ENCODE measurements at regions not wholly inside any gene's neighbourhood (a gene's known extent, or its start where the extent isn't known, plus 50 kb on each side); places are given as distances from the start of the nearest gene placed in this dataset.

- WGBS (ENCODE audit: extremely low coverage, insufficient coverage, low lambda C conversion rate), result no CpG with 5 or more reads among the region's 25 CpGs
- no peaks in the 10 kb centered on the region for H3K79me1 ChIP-seq (ENCODE audit: low read length)
- no peak overlapping the region for H2BK5ac ChIP-seq (ENCODE audit: low read length)
- H3K4me1 ChIP-seq (ENCODE audit: control insufficient read depth, low read depth, low read length), result no peaks in the 10 kb centered on the region
- H3K4me3 ChIP-seq (ENCODE audit: low read length), result no peak overlapping the region
- no peak overlapping the region for H2BK120ac ChIP-seq (ENCODE audit: low read depth, low read length)
- H3K36me3 ChIP-seq (ENCODE audit: control insufficient read depth, insufficient read depth, low read length), result no peaks in the 10 kb centered on the region
- no peak overlapping the region for H2BK15ac ChIP-seq (replicated peaks; ENCODE audit: low read depth)
- H3K27me3 ChIP-seq (ENCODE audit: insufficient read depth, low read length, poor library complexity), result no peaks in the 10 kb centered on the region
- no peak overlapping the region for H4K8ac ChIP-seq (ENCODE audit: low read depth, low read length)
- H3K79me2 ChIP-seq (ENCODE audit: control insufficient read depth, insufficient read depth, low read length), result no peaks in the 10 kb centered on the region
- H3K27ac ChIP-seq (ENCODE audit: low read depth, low read length), result no peak overlapping the region
- DNase-seq, result no peak
- no peak overlapping the region for H3K23ac ChIP-seq (ENCODE audit: low read length)
- no peak overlapping the region for H3K18ac ChIP-seq (ENCODE audit: low read length)
- H3K4ac ChIP-seq (ENCODE audit: low read depth, low read length), result no peak overlapping the region
- H3K9ac ChIP-seq (ENCODE audit: low read length), result no peak overlapping the region
- H3K4me2 ChIP-seq (ENCODE audit: low read length), result no peak overlapping the region
- no peak overlapping the region for H4K5ac ChIP-seq (ENCODE audit: low read length)
- H3K56ac ChIP-seq (ENCODE audit: low read length), result no peak overlapping the region
- H2AK5ac ChIP-seq (ENCODE audit: low read length), result no peak overlapping the region
These were observed 602.9 kb upstream of the ST8SIA4 start for GRCh38 chr5:101505891-101506570.

DNA sequence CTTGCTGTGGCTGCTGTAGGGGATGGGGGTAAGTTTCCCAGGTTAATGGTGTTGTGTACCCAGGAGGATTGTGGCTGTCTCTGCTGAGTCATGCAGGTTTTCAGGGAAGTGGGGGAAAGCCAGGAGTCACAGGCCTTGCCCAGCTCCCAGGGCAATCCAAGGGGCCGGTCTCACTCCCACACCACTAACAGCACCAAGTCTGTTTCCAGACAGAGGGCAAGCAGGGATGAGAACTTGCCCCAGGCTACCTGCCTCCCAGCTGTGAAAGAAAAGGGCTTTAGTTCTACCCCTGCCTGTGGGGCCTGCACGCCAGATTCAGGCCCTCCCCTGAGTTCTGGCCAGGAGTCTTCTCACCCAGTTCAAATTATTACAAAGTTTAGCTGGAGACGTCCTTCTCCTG, 579.8 kb upstream of the ST8SIA4 start:
- no peaks in the 10 kb centered on the region for H3K4me1 ChIP-seq (ENCODE audit: control insufficient read depth, low read depth, low read length)
- WGBS (ENCODE audit: extremely low coverage, insufficient coverage, low lambda C conversion rate), result no CpG with 5 or more reads among the region's 3 CpGs
- H3K23ac ChIP-seq (ENCODE audit: low read length), result no peak overlapping the region
- no peak overlapping the region for H3K4me3 ChIP-seq (ENCODE audit: low read length)
- H3K9ac ChIP-seq (ENCODE audit: low read length), result no peak overlapping the region
- H3K79me2 ChIP-seq (ENCODE audit: control insufficient read depth, insufficient read depth, low read length), result no peaks in the 10 kb centered on the region
- no peaks in the 10 kb centered on the region for H3K79me1 ChIP-seq (ENCODE audit: low read length)
- H3K56ac ChIP-seq (ENCODE audit: low read length), result no peak overlapping the region
- peak; percentile 9 for DNase-seq
- H3K27me3 ChIP-seq (ENCODE audit: insufficient read depth, low read length, poor library complexity), result no peaks in the 10 kb centered on the region
- H2AK5ac ChIP-seq (ENCODE audit: low read length), result no peak overlapping the region
- H2BK5ac ChIP-seq (ENCODE audit: low read length), result no peak overlapping the region
- no peak overlapping the region for H3K27ac ChIP-seq (ENCODE audit: low read depth, low read length)
- H3K18ac ChIP-seq (ENCODE audit: low read length), result no peak overlapping the region
- no peak overlapping the region for H3K4ac ChIP-seq (ENCODE audit: low read depth, low read length)
- H3K4me2 ChIP-seq (ENCODE audit: low read length), result no peak overlapping the region
- H2BK15ac ChIP-seq (replicated peaks; ENCODE audit: low read depth), result no peak overlapping the region
- no peak overlapping the region for H4K5ac ChIP-seq (ENCODE audit: low read length)
- no peaks in the 10 kb centered on the region for H3K36me3 ChIP-seq (ENCODE audit: control insufficient read depth, insufficient read depth, low read length)
- H2BK120ac ChIP-seq (ENCODE audit: low read depth, low read length), result no peak overlapping the region
- H4K8ac ChIP-seq (ENCODE audit: low read depth, low read length), result no peak overlapping the region

DNA sequence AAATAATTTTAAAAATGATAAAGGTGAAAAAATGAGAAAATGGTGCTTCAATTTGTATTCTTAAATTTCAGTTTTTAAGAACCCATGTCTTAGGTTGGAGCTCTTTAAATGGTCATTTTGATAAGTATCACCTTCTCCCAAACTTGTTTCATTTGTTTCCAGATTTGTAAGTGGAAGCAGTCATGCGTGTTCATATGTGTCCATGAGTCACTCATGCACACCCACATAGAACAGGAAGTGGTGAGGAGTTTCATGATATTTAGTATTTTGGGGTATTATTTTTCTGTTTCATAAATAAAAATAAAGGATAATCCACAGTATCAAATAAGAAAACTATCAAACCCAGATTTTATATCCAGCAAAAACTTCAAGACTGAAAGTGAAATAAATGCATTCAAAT, 570.4 kb upstream of the ST8SIA4 start:
- no peaks in the 10 kb centered on the region for H3K79me2 ChIP-seq (ENCODE audit: control insufficient read depth, insufficient read depth, low read length)
- no peak overlapping the region for H3K4me2 ChIP-seq (ENCODE audit: low read length)
- no peaks in the 10 kb centered on the region for H3K4me1 ChIP-seq (ENCODE audit: control insufficient read depth, low read depth, low read length)
- no peak overlapping the region for H3K9ac ChIP-seq (ENCODE audit: low read length)
- H4K5ac ChIP-seq (ENCODE audit: low read length), result no peak overlapping the region
- H3K27ac ChIP-seq (ENCODE audit: low read depth, low read length), result no peak overlapping the region
- no CpG with 5 or more reads among the region's 1 CpG for WGBS (ENCODE audit: extremely low coverage, insufficient coverage, low lambda C conversion rate)
- no peak for DNase-seq
- no peak overlapping the region for H3K18ac ChIP-seq (ENCODE audit: low read length)
- H3K4me3 ChIP-seq (ENCODE audit: low read length), result no peak overlapping the region
- no peak overlapping the region for H2BK5ac ChIP-seq (ENCODE audit: low read length)
- no peak overlapping the region for H2BK15ac ChIP-seq (replicated peaks; ENCODE audit: low read depth)
- H4K8ac ChIP-seq (ENCODE audit: low read depth, low read length), result no peak overlapping the region
- no peaks in the 10 kb centered on the region for H3K79me1 ChIP-seq (ENCODE audit: low read length)
- H3K4ac ChIP-seq (ENCODE audit: low read depth, low read length), result no peak overlapping the region
- no peak overlapping the region for H2AK5ac ChIP-seq (ENCODE audit: low read length)
- H3K36me3 ChIP-seq (ENCODE audit: control insufficient read depth, insufficient read depth, low read length), result no peaks in the 10 kb centered on the region
- H3K23ac ChIP-seq (ENCODE audit: low read length), result no peak overlapping the region
- H3K27me3 ChIP-seq (ENCODE audit: insufficient read depth, low read length, poor library complexity), result no peaks in the 10 kb centered on the region
- no peak overlapping the region for H3K56ac ChIP-seq (ENCODE audit: low read length)
- no peak overlapping the region for H2BK120ac ChIP-seq (ENCODE audit: low read depth, low read length)

DNA sequence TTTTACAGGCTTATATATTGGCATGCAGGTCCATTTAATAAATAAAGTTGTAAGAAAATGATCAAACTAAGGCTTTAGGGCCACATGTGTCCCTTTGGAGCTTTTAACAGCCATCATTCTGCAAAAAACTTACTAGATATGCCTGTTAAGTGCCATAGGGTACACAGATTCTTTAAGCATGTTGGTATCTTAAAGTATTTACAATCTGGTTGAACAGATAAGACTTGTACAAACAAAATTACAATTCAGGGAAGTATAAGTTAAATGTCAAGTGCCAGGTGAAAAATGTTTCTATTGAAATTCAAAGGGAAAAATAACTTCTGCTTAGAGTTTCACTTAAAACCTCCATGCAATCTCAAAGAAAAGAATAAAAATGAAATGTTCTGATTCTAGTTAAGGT, 558.4 kb upstream of the ST8SIA4 start:
- Histone ChIP-seq H3K27ac (ENCODE audit: low read depth, low read length) (no peak overlapping the region), H2AK5ac (ENCODE audit: low read length) (no peak overlapping the region), H3K4me3 (ENCODE audit: low read length) (no peak overlapping the region), H2BK120ac (ENCODE audit: low read depth, low read length) (no peak overlapping the region), H3K4ac (ENCODE audit: low read depth, low read length) (no peak overlapping the region), H3K56ac (ENCODE audit: low read length) (no peak overlapping the region), H3K4me1 (ENCODE audit: control insufficient read depth, low read depth, low read length) (no peaks in the 10 kb centered on the region), H4K8ac (ENCODE audit: low read depth, low read length) (no peak overlapping the region), H3K79me1 (ENCODE audit: low read length) (no peaks in the 10 kb centered on the region), H4K5ac (ENCODE audit: low read length) (no peak overlapping the region), H3K36me3 (ENCODE audit: control insufficient read depth, insufficient read depth, low read length) (no peaks in the 10 kb centered on the region), H2BK5ac (ENCODE audit: low read length) (no peak overlapping the region), H3K23ac (ENCODE audit: low read length) (no peak overlapping the region), H3K27me3 (ENCODE audit: insufficient read depth, low read length, poor library complexity) (no peaks in the 10 kb centered on the region), H3K4me2 (ENCODE audit: low read length) (no peak overlapping the region), H3K18ac (ENCODE audit: low read length) (no peak overlapping the region), H3K9ac (ENCODE audit: low read length) (no peak overlapping the region), H2BK15ac (replicated peaks; ENCODE audit: low read depth) (no peak overlapping the region), H3K79me2 (ENCODE audit: control insufficient read depth, insufficient read depth, low read length) (no peaks in the 10 kb centered on the region)
- no peak for DNase-seq

- no peak overlapping the region for H3K18ac ChIP-seq (ENCODE audit: low read length)
- H2BK5ac ChIP-seq (ENCODE audit: low read length), result no peak overlapping the region
- H3K4me2 ChIP-seq (ENCODE audit: low read length), result no peak overlapping the region
- no peak overlapping the region for H4K5ac ChIP-seq (ENCODE audit: low read length)
- no peak overlapping the region for H4K8ac ChIP-seq (ENCODE audit: low read depth, low read length)
- no peaks in the 10 kb centered on the region for H3K27me3 ChIP-seq (ENCODE audit: insufficient read depth, low read length, poor library complexity)
- H2BK15ac ChIP-seq (replicated peaks; ENCODE audit: low read depth), result no peak overlapping the region
- no peaks in the 10 kb centered on the region for H3K79me2 ChIP-seq (ENCODE audit: control insufficient read depth, insufficient read depth, low read length)
- no peak for DNase-seq
- H3K23ac ChIP-seq (ENCODE audit: low read length), result no peak overlapping the region
- H2AK5ac ChIP-seq (ENCODE audit: low read length), result no peak overlapping the region
- no peaks in the 10 kb centered on the region for H3K79me1 ChIP-seq (ENCODE audit: low read length)
- no peak overlapping the region for H3K4ac ChIP-seq (ENCODE audit: low read depth, low read length)
- no peak overlapping the region for H2BK120ac ChIP-seq (ENCODE audit: low read depth, low read length)
- no peaks in the 10 kb centered on the region for H3K36me3 ChIP-seq (ENCODE audit: control insufficient read depth, insufficient read depth, low read length)
- H3K27ac ChIP-seq (ENCODE audit: low read depth, low read length), result no peak overlapping the region
- WGBS (ENCODE audit: extremely low coverage, insufficient coverage, low lambda C conversion rate), result no CpG with 5 or more reads among the region's 4 CpGs
- H3K9ac ChIP-seq (ENCODE audit: low read length), result no peak overlapping the region
- H3K56ac ChIP-seq (ENCODE audit: low read length), result no peak overlapping the region
- no peak overlapping the region for H3K4me3 ChIP-seq (ENCODE audit: low read length)
- H3K4me1 ChIP-seq (ENCODE audit: control insufficient read depth, low read depth, low read length), result no peaks in the 10 kb centered on the region
These were observed 555.5 kb upstream of the ST8SIA4 start for GRCh38 chr5:101458587-101458986.

DNA sequence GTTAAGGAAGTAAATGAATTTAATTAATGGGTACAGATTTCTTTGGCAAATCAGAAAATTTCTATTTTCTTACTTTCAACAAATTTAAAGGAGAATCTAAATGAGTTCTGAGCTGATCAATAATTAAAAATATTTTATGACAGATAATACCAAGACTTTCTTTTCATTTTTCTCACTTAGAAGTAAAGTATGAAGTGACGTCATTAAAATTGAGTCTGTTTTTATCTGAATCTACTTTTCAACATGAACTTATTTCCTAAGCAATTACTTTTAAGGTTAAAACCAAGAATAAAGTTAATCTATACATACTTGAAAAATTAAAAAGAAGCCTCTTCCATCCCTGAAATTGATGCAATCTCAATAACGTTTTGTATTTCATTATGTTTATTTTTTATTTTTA, 552.8 kb upstream of the ST8SIA4 start:
- no peaks in the 10 kb centered on the region for H3K36me3 ChIP-seq (ENCODE audit: control insufficient read depth, insufficient read depth, low read length)
- H3K18ac ChIP-seq (ENCODE audit: low read length), result no peak overlapping the region
- no peak overlapping the region for H3K9ac ChIP-seq (ENCODE audit: low read length)
- no peaks in the 10 kb centered on the region for H3K4me1 ChIP-seq (ENCODE audit: control insufficient read depth, low read depth, low read length)
- no peak overlapping the region for H4K5ac ChIP-seq (ENCODE audit: low read length)
- no peak overlapping the region for H2BK5ac ChIP-seq (ENCODE audit: low read length)
- H3K79me1 ChIP-seq (ENCODE audit: low read length), result no peaks in the 10 kb centered on the region
- WGBS (ENCODE audit: extremely low coverage, insufficient coverage, low lambda C conversion rate), result no CpG with 5 or more reads among the region's 2 CpGs
- H3K79me2 ChIP-seq (ENCODE audit: control insufficient read depth, insufficient read depth, low read length), result no peaks in the 10 kb centered on the region
- no peaks in the 10 kb centered on the region for H3K27me3 ChIP-seq (ENCODE audit: insufficient read depth, low read length, poor library complexity)
- no peak overlapping the region for H3K27ac ChIP-seq (ENCODE audit: low read depth, low read length)
- no peak overlapping the region for H3K4me2 ChIP-seq (ENCODE audit: low read length)
- no peak overlapping the region for H3K23ac ChIP-seq (ENCODE audit: low read length)
- no peak overlapping the region for H3K56ac ChIP-seq (ENCODE audit: low read length)
- H3K4ac ChIP-seq (ENCODE audit: low read depth, low read length), result no peak overlapping the region
- H2BK15ac ChIP-seq (replicated peaks; ENCODE audit: low read depth), result no peak overlapping the region
- DNase-seq, result no peak
- H3K4me3 ChIP-seq (ENCODE audit: low read length), result no peak overlapping the region
- no peak overlapping the region for H4K8ac ChIP-seq (ENCODE audit: low read depth, low read length)
- H2AK5ac ChIP-seq (ENCODE audit: low read length), result no peak overlapping the region
- no peak overlapping the region for H2BK120ac ChIP-seq (ENCODE audit: low read depth, low read length)

All from mesendoderm (in vitro differentiated cells).